ENCODE measurements at regions not wholly inside any gene's neighbourhood (a gene's known extent, or its start where the extent isn't known, plus 50 kb on each side); places are given as distances from the start of the nearest gene placed in this dataset.

DNA sequence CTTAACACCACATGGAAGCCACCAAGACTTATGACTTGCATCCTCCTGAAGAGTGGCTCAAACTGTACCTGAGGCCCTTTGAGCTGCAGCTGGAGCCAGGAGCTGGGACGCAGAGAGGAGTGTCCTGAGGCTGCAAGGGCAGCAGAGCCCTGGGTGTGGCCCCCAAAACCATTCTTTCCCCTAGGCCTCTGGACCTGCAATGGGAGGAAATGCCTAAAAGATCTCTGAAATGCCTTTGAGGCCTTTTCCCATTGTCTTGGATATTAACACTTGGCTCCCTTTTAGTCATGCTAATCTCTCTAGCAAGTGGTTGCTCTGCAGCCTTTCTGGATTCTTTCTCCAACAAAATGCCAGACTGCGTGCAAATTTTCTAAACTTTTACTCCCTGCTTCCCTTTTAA lies 156.1 kb downstream of the SLC38A4 start (continued):
- TF ChIP-seq, protein P1, sequence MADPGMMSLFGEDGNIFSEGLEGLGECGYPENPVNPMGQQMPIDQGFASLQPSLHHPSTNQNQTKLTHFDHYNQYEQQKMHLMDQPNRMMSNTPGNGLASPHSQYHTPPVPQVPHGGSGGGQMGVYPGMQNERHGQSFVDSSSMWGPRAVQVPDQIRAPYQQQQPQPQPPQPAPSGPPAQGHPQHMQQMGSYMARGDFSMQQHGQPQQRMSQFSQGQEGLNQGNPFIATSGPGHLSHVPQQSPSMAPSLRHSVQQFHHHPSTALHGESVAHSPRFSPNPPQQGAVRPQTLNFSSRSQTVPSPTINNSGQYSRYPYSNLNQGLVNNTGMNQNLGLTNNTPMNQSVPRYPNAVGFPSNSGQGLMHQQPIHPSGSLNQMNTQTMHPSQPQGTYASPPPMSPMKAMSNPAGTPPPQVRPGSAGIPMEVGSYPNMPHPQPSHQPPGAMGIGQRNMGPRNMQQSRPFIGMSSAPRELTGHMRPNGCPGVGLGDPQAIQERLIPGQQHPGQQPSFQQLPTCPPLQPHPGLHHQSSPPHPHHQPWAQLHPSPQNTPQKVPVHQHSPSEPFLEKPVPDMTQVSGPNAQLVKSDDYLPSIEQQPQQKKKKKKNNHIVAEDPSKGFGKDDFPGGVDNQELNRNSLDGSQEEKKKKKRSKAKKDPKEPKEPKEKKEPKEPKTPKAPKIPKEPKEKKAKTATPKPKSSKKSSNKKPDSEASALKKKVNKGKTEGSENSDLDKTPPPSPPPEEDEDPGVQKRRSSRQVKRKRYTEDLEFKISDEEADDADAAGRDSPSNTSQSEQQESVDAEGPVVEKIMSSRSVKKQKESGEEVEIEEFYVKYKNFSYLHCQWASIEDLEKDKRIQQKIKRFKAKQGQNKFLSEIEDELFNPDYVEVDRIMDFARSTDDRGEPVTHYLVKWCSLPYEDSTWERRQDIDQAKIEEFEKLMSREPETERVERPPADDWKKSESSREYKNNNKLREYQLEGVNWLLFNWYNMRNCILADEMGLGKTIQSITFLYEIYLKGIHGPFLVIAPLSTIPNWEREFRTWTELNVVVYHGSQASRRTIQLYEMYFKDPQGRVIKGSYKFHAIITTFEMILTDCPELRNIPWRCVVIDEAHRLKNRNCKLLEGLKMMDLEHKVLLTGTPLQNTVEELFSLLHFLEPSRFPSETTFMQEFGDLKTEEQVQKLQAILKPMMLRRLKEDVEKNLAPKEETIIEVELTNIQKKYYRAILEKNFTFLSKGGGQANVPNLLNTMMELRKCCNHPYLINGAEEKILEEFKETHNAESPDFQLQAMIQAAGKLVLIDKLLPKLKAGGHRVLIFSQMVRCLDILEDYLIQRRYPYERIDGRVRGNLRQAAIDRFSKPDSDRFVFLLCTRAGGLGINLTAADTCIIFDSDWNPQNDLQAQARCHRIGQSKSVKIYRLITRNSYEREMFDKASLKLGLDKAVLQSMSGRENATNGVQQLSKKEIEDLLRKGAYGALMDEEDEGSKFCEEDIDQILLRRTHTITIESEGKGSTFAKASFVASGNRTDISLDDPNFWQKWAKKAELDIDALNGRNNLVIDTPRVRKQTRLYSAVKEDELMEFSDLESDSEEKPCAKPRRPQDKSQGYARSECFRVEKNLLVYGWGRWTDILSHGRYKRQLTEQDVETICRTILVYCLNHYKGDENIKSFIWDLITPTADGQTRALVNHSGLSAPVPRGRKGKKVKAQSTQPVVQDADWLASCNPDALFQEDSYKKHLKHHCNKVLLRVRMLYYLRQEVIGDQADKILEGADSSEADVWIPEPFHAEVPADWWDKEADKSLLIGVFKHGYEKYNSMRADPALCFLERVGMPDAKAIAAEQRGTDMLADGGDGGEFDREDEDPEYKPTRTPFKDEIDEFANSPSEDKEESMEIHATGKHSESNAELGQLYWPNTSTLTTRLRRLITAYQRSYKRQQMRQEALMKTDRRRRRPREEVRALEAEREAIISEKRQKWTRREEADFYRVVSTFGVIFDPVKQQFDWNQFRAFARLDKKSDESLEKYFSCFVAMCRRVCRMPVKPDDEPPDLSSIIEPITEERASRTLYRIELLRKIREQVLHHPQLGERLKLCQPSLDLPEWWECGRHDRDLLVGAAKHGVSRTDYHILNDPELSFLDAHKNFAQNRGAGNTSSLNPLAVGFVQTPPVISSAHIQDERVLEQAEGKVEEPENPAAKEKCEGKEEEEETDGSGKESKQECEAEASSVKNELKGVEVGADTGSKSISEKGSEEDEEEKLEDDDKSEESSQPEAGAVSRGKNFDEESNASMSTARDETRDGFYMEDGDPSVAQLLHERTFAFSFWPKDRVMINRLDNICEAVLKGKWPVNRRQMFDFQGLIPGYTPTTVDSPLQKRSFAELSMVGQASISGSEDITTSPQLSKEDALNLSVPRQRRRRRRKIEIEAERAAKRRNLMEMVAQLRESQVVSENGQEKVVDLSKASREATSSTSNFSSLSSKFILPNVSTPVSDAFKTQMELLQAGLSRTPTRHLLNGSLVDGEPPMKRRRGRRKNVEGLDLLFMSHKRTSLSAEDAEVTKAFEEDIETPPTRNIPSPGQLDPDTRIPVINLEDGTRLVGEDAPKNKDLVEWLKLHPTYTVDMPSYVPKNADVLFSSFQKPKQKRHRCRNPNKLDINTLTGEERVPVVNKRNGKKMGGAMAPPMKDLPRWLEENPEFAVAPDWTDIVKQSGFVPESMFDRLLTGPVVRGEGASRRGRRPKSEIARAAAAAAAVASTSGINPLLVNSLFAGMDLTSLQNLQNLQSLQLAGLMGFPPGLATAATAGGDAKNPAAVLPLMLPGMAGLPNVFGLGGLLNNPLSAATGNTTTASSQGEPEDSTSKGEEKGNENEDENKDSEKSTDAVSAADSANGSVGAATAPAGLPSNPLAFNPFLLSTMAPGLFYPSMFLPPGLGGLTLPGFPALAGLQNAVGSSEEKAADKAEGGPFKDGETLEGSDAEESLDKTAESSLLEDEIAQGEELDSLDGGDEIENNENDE (IDR thresholded peaks at IDR 0.05; ENCODE audit: insufficient replicate concordance, low read length): no peak
- TF ChIP-seq KDM1A (IDR thresholded peaks at IDR 0.05; ENCODE audit: borderline replicate concordance, low read length) (no peak), ZNF274 (IDR thresholded peaks at IDR 0.05; ENCODE audit: borderline replicate concordance, extremely low read depth, low read length) (no peak), RAD21 (IDR thresholded peaks at IDR 0.05 in 1 of 2, conservative IDR thresholded peaks at IDR 0.05 in 1 of 2; ENCODE audit: low read depth in 2 of 2, low read length in 2 of 2) (no peak), SRF (IDR thresholded peaks at IDR 0.05; ENCODE audit: low read depth, low read length) (no peak), SP2 (IDR thresholded peaks at IDR 0.05; ENCODE audit: low read length) (no peak), RNF2 (IDR thresholded peaks at IDR 0.05; ENCODE audit: borderline replicate concordance, low read depth, low read length, missing control alignments, poor library complexity, severe bottlenecking) (no peak), CREB1 (IDR thresholded peaks at IDR 0.05) (no peak), SP1 (IDR thresholded peaks at IDR 0.05; ENCODE audit: low read depth, low read length) (peak; percentile 58; the same call in 1 of the 2 replicates), BACH1 (IDR thresholded peaks at IDR 0.05; ENCODE audit: low read length) (no peak), JUND (IDR thresholded peaks at IDR 0.05; ENCODE audit: low read length) (no peak), TBP (IDR thresholded peaks at IDR 0.05; ENCODE audit: low read depth, low read length) (no peak)
